Endothelial cell (in vitro differentiated cells): ENCODE measurements at regions not wholly inside any gene's neighbourhood (a gene's known extent, or its start where the extent isn't known, plus 50 kb on each side); places are given as distances from the start of the nearest gene placed in this dataset.

Experiments used
- DNase-seq: peaks from one replicate; pipeline ENCODE4 v3.0.0; 2021; ENCODE audit warnings: low spot score
- H3K27ac Mint-ChIP-seq: one replicate; pipeline ENCODE4 v1.8.0; 2021; ENCODE audit warnings: mixed read lengths, inconsistent platforms; ENCODE audit not compliant: unreplicated experiment
- H3K27me3 Mint-ChIP-seq: one replicate; pipeline ENCODE4 v1.8.0; 2021; ENCODE audit warnings: mild to moderate bottlenecking, moderate library complexity, mixed read lengths, inconsistent platforms; ENCODE audit not compliant: unreplicated experiment
- H3K36me3 Mint-ChIP-seq: one replicate; pipeline ENCODE4 v1.8.0; 2021; ENCODE audit warnings: mild to moderate bottlenecking, low read depth, mixed read lengths, inconsistent platforms; ENCODE audit not compliant: unreplicated experiment
- H3K4me1 Mint-ChIP-seq: one replicate; pipeline ENCODE4 v1.8.0; 2021; ENCODE audit warnings: mild to moderate bottlenecking, mixed read lengths, inconsistent platforms; ENCODE audit not compliant: unreplicated experiment
- H3K4me3 Mint-ChIP-seq: one replicate; pipeline ENCODE4 v1.8.0; 2021; ENCODE audit warnings: mild to moderate bottlenecking, mixed read lengths, inconsistent platforms; ENCODE audit not compliant: unreplicated experiment
- H3K9me3 Mint-ChIP-seq: one replicate; pipeline ENCODE4 v1.8.0; 2021; ENCODE audit warnings: mixed read lengths, inconsistent platforms; ENCODE audit not compliant: unreplicated experiment
- TF ChIP-seq, protein P1 (sequence below): fragments of 200-600 bp; sonication (generic); IDR thresholded peaks from one replicate; pipeline ENCODE4 v1.5.0; 2021; ENCODE audit warnings: antibody characterized with exemption; ENCODE audit not compliant: unreplicated experiment

- Mint-ChIP-seq H3K27ac (no peak overlapping the region), H3K4me1 (peaks cover 15% of the 10 kb centered on the region), H3K36me3 (no peaks in the 10 kb centered on the region), H3K4me3 (peak overlapping the region; percentile 81), H3K27me3 (peaks cover 4% of the 10 kb centered on the region), H3K9me3 (no peaks in the 10 kb centered on the region)
- TF ChIP-seq, protein P1, sequence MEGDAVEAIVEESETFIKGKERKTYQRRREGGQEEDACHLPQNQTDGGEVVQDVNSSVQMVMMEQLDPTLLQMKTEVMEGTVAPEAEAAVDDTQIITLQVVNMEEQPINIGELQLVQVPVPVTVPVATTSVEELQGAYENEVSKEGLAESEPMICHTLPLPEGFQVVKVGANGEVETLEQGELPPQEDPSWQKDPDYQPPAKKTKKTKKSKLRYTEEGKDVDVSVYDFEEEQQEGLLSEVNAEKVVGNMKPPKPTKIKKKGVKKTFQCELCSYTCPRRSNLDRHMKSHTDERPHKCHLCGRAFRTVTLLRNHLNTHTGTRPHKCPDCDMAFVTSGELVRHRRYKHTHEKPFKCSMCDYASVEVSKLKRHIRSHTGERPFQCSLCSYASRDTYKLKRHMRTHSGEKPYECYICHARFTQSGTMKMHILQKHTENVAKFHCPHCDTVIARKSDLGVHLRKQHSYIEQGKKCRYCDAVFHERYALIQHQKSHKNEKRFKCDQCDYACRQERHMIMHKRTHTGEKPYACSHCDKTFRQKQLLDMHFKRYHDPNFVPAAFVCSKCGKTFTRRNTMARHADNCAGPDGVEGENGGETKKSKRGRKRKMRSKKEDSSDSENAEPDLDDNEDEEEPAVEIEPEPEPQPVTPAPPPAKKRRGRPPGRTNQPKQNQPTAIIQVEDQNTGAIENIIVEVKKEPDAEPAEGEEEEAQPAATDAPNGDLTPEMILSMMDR = no peak
- peak; percentile 84 for DNase-seq
Observed at GRCh38 chr11:129279326-129280026, 87.4 kb upstream of the ARHGAP32 start.

DNA sequence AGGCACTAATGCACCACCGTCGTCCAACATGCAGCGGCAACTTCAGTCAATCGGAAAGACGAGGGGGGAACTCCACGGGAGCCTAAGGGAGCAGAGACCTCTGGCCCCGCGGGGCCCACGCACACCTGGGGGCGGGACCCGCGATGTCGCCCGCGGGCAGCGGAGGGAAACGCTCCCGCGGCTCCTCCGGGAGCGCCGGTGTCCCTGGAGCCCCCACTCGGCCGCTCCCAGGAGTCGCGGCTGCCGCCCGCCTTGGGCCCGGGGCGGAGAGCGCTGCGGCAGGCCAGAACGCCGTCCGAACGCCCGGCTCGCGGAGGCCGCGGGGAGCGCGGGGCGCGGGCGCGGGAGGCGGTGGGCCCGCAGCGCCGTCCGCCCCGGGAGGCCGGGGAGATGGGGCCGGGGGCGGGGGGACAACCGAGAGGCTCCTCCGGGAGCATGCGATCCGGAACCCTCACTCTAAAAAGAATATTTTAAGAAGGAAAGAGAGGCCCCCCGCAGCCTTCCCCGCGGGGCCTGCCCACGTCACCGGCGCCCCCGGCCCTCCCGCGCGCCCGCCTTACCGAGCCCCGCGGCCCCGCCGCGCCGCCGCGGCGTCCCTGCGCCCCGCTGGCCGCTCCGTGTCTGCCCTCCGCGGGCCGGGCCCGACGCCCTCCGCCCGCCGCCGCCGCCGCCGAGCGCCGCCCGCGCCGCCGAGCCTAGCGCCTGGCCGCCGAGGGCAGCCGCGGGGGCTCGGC is 86.6 kb upstream of the ARHGAP32 start:
- Mint-ChIP-seq H3K36me3 (no peaks in the 10 kb centered on the region), H3K27ac (no peak overlapping the region), H3K4me1 (peaks cover 15% of the 10 kb centered on the region), H3K27me3 (peaks cover 4% of the 10 kb centered on the region), H3K9me3 (no peaks in the 10 kb centered on the region), H3K4me3 (peak overlapping the region; percentile 89)
- TF ChIP-seq, protein P1 = no peak
- peak; percentile 21 for DNase-seq

DNA sequence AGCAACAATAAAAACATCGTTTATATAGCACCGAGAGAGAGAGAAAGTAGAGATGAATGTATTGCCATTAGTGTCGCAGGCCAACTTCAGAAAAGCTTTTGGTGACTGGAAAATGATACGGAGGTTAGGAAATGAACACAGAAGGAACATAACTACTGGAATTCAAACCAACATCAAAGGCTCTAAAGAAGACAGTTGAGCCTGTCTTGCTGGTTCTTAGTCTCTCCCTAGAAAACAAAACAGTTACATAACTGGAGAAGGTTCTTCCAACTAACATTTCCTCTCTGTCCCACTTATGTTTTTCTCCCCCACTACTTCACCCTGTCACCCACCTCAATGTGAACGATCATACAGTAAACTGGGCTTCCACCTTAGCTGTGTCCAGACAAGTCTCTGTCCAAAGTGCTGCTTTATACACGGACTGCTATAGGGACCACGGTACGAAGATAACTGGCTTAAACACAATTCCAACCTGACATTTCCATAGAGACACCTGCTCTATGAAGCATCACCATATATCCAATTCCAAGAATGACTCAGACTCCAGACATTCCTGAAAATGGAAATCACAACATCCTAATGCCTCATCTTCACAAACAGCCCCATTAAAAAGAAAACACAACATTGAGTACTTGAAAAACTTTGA is 85.2 kb upstream of the ARHGAP32 start:
- TF ChIP-seq, protein P1 = no peak
- Mint-ChIP-seq H3K27me3 (peaks cover 1% of the 10 kb centered on the region), H3K4me1 (peaks cover 15% of the 10 kb centered on the region), H3K27ac (no peak overlapping the region), H3K9me3 (no peaks in the 10 kb centered on the region), H3K36me3 (no peaks in the 10 kb centered on the region), H3K4me3 (peak overlapping the region; percentile 89)
- no peak for DNase-seq

DNA sequence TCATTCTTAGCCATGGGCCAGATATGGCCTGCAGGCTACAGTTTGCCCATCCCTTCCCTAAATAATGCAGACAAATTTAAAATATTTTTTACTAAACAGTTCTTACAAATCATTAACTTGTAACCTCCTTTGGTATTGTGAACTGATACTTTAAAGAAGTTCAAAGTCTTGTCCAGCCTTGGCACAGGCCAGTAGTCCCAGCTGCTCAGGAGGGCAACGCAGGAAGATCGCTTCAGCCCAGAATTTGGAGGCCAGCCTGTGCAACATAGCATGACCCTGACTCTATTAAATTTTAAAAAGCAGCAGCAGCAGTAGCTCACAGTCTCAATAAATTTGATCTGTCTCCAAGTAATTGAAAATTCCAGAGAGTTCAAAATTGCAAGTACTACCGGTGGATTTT is 83.7 kb upstream of the ARHGAP32 start:
- Mint-ChIP-seq H3K4me3 (no peak overlapping the region), H3K4me1 (peaks cover 22% of the 10 kb centered on the region), H3K9me3 (no peaks in the 10 kb centered on the region), H3K36me3 (no peaks in the 10 kb centered on the region), H3K27me3 (peaks cover 1% of the 10 kb centered on the region), H3K27ac (no peak overlapping the region)
- no peak for DNase-seq
- TF ChIP-seq, protein P1 = no peak
